Brain microvascular endothelial cell (primary cell): ENCODE measurements at regions not wholly inside any gene's neighbourhood (a gene's known extent, or its start where the extent isn't known, plus 50 kb on each side); places are given as distances from the start of the nearest gene placed in this dataset.

Experiments used
- DNase-seq: peaks from one replicate; pipeline ENCODE4 v3.0.0-alpha.2; 2020
- H3K27ac ChIP-seq: fragments of 250-450 bp; sonication (Bioruptor Pico); 2 replicates; pipeline ENCODE4 v1.5.1; 2020; ENCODE audit warnings: mild to moderate bottlenecking, moderate library complexity
- H3K27me3 ChIP-seq: fragments of 250-450 bp; sonication (Bioruptor Pico); replicated peaks from 2 replicates; pipeline ENCODE4 v1.5.1; 2020; ENCODE audit warnings: mild to moderate bottlenecking
- H3K36me3 ChIP-seq: fragments of 250-450 bp; sonication (Bioruptor Pico); replicated peaks from 2 replicates; pipeline ENCODE4 v1.5.1; 2020; ENCODE audit warnings: mild to moderate bottlenecking
- H3K4me3 ChIP-seq: 2 replicates; pipeline ENCODE4 v1.5.1; 2011; ENCODE audit warnings: low read depth, mild to moderate bottlenecking, control low read depth, low read length, moderate library complexity
- in situ Hi-C: cut with HindIII; loops from 2 replicates; pipeline ENCODE4 v1.10.0; 2017; ENCODE audit warnings: low sequenced_read_pairs, low pct_ligation_motif_present
- TF ChIP-seq, protein P1 (sequence below): IDR thresholded peaks from 2 replicates; pipeline ENCODE4 v1.5.1; 2011; ENCODE audit warnings: low read depth, mild to moderate bottlenecking, moderate library complexity, low read length, control low read depth, inconsistent platforms; ENCODE audit errors: missing control alignments

DNA sequence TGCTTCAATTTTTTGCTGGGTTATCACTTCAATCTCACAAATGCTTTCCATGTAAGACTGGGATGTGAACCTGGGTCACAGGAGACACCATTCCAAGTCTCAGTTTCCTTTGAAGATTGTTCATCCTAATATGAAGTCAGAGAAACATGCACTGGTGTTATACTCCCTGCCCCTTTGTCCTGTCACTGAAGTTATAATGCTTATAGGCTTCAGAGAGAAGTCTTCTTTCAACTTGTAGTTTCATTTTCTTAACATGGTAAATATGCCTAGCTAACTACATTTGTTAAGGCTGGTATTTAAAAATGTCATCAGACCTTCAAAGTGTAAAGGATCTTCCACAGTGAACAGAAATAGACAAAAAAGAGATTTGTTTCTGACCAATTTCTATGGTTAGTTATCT, 1195.9 kb downstream of the MRPL39 start:
- H3K27me3 ChIP-seq = no peaks in the 10 kb centered on the region
- in situ Hi-C loops = no loop called here
- TF ChIP-seq, protein P1, sequence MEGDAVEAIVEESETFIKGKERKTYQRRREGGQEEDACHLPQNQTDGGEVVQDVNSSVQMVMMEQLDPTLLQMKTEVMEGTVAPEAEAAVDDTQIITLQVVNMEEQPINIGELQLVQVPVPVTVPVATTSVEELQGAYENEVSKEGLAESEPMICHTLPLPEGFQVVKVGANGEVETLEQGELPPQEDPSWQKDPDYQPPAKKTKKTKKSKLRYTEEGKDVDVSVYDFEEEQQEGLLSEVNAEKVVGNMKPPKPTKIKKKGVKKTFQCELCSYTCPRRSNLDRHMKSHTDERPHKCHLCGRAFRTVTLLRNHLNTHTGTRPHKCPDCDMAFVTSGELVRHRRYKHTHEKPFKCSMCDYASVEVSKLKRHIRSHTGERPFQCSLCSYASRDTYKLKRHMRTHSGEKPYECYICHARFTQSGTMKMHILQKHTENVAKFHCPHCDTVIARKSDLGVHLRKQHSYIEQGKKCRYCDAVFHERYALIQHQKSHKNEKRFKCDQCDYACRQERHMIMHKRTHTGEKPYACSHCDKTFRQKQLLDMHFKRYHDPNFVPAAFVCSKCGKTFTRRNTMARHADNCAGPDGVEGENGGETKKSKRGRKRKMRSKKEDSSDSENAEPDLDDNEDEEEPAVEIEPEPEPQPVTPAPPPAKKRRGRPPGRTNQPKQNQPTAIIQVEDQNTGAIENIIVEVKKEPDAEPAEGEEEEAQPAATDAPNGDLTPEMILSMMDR = no peak

DNA sequence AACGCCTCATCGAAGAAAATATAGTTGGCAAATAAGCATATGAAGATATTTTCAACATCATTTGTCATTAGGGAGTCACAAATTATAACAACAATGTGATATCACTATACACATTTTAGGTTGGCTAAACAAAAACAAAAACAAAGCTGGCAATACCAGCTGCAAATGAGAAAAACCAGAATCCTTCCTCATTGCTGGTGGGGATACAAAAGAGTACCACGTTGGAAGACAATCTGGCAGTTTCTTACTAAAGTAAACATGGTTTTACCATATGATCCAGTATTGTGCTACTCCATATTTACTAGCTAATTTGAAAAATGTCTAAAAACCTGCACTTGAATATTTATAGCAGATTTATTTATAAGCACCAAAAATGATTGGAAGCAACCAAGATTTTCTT, 1204.1 kb downstream of the MRPL39 start:
- TF ChIP-seq, protein P1 = no peak
- Histone ChIP-seq H3K27me3 (no peaks in the 10 kb centered on the region), H3K4me3 (no peak overlapping the region), H3K27ac (no peak overlapping the region), H3K36me3 (no peaks in the 10 kb centered on the region)
- no peak for DNase-seq
- in situ Hi-C loops = no loop called here

More for the DNA sequence above, 1195.9 kb downstream of the MRPL39 start:
- H3K36me3 ChIP-seq = no peaks in the 10 kb centered on the region
- H3K27ac ChIP-seq = no peak overlapping the region
- no peak for DNase-seq
- no peak overlapping the region for H3K4me3 ChIP-seq

DNA sequence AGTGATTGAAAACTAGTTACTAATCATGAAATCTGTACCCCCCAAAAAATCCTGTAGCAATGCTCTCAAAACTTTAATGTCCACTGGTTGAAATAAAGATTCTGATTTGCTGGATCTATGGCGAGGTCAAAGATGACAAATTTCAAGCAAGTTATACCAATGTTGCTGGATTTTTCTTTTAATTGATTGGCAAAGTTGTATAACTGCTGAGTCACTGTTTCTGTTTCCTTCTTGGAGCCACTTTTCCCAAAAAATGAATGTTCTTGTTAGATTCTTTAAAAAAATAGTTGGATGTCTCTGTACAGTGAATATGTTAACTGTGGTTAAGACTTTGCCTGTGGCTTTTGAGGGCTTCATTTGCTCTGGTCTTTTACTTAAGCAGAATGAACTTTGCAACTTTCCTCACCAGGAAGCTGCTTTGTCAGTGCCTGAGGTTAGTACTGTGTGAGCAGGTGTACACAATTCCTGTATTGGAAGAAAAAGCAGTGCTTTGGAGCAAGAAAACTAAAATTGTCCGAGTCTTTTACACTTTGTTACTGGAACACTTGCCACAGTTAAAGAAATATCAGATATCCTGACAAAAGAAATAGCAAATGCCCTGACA, 1211.9 kb downstream of the MRPL39 start:
- Histone ChIP-seq H3K36me3 (no peaks in the 10 kb centered on the region), H3K4me3 (no peak overlapping the region), H3K27ac (no peak overlapping the region), H3K27me3 (no peaks in the 10 kb centered on the region)
- in situ Hi-C loops = no loop called here
- DNase-seq = no peak
- TF ChIP-seq, protein P1 = no peak

DNA sequence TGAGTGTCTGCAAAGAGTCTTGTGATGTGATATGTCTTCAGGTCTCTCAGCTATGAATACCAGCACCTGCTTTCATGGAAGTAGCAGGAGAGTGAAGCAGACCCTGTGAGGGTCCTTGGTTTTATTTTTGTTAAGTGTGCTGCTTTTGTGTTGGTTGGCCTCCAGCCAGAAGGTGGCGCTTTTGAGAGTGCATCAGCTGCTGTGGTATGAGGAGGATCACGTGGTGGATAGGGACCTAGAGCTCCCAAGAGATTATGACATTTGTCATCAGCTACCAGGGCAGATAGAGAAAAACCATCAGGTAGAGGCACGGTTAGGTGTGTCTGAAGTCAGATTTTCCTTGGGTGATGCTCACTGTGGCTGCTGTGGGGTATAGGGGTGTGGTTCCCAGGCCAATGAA, 1232.1 kb downstream of the MRPL39 start:
- no peak for DNase-seq
- H3K27ac ChIP-seq = no peak overlapping the region
- TF ChIP-seq, protein P1 = no peak
- H3K36me3 ChIP-seq = no peaks in the 10 kb centered on the region
- H3K27me3 ChIP-seq = no peaks in the 10 kb centered on the region
- in situ Hi-C loops = no loop called here
- no peak overlapping the region for H3K4me3 ChIP-seq

DNA sequence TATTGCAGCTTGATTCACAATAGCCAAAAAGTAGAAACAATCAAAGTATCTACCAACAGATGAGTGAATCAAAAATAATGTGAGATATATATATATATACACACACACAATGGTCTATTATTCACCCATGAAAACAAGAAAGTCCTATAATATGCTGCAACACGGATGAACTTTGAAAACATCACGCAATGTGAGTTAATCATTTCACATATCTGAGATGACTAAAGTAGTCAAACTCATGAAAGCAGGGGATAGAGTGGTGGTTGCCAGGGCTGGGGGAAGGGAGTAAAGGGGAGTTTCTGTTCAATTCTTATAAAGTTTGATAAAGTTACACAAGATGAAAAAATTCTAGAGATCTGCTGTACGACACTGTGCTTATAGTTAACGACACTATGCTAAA, 1234.8 kb downstream of the MRPL39 start:
- in situ Hi-C loops = no loop called here
- H3K27ac ChIP-seq = no peak overlapping the region
- DNase-seq = no peak
- H3K36me3 ChIP-seq = no peaks in the 10 kb centered on the region
- no peak overlapping the region for H3K4me3 ChIP-seq
- TF ChIP-seq, protein P1 = no peak
- H3K27me3 ChIP-seq = no peaks in the 10 kb centered on the region

DNA sequence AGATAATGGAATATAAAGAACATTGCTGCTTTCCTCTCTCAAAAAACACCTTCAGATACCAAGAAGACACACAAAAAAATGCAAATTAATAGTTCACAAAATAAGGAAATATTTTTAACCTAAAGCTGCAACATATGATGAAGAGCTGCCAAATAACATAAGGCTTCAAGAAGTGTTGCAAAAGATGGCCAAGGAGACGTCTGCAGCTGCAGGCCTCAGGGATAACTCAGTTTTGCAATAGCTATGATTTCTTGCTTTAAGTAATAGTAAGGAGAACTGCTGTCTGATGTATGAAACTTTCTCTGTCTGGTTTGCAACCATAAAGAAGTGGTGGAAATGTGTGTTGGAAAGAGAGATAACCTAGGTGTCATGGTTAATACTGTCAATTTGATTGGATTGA, 1237.5 kb downstream of the MRPL39 start:
- Histone ChIP-seq H3K36me3 (no peaks in the 10 kb centered on the region), H3K27ac (no peak overlapping the region), H3K4me3 (no peak overlapping the region), H3K27me3 (no peaks in the 10 kb centered on the region)
- TF ChIP-seq, protein P1 = no peak
- no peak for DNase-seq
- in situ Hi-C loops = no loop called here
